ENCODE measurements at regions not wholly inside any gene's neighbourhood (a gene's known extent, or its start where the extent isn't known, plus 50 kb on each side); places are given as distances from the start of the nearest gene placed in this dataset.

DNA sequence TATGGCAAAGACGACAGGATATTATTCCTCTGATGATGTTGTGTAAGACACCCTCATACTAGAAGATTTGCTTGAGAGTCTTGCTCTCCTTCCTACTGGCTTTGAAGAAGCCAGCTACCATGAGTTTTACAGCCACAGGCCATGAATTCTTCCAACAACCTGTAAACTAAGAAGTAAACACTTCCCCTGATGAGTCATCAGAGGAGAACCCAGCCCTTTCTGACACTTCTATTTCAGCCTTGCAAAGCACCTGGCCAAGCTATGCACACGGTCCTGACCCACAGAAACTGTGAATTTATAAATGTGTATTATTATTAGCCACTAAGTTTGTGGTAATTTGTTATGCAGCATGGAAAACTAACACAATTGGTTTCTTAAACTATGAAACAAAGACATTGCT is 288.8 kb upstream of the ADAMTSL1 start:
- TF ChIP-seq POLR2A (IDR thresholded peaks at IDR 0.05) (no peak), POLR2AphosphoS5 (IDR thresholded peaks at IDR 0.05) (no peak)
- TF ChIP-seq, protein P1, sequence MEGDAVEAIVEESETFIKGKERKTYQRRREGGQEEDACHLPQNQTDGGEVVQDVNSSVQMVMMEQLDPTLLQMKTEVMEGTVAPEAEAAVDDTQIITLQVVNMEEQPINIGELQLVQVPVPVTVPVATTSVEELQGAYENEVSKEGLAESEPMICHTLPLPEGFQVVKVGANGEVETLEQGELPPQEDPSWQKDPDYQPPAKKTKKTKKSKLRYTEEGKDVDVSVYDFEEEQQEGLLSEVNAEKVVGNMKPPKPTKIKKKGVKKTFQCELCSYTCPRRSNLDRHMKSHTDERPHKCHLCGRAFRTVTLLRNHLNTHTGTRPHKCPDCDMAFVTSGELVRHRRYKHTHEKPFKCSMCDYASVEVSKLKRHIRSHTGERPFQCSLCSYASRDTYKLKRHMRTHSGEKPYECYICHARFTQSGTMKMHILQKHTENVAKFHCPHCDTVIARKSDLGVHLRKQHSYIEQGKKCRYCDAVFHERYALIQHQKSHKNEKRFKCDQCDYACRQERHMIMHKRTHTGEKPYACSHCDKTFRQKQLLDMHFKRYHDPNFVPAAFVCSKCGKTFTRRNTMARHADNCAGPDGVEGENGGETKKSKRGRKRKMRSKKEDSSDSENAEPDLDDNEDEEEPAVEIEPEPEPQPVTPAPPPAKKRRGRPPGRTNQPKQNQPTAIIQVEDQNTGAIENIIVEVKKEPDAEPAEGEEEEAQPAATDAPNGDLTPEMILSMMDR (IDR thresholded peaks at IDR 0.05): no peak
- H3K36me3 ChIP-seq: no peaks in the 10 kb centered on the region
- no peak for DNase-seq (ENCODE audit: low spot score)
- no peak overlapping the region for H3K27ac ChIP-seq
- WGBS: 72% methylated on average over 2 of the region's 2 CpGs
- no peaks in the 10 kb centered on the region for H3K27me3 ChIP-seq (replicated peaks; ENCODE audit: insufficient read depth)
- H3K4me3 ChIP-seq: no peak overlapping the region
- H3K4me1 ChIP-seq (replicated peaks): no peaks in the 10 kb centered on the region
- intact Hi-C loops (cut with DNase I): no loop called here
- H3K9me3 ChIP-seq: no peaks in the 10 kb centered on the region

- Histone ChIP-seq H3K4me3 (no peak overlapping the region), H3K27ac (no peak overlapping the region), H3K4me1 (replicated peaks) (no peaks in the 10 kb centered on the region), H3K36me3 (no peaks in the 10 kb centered on the region), H3K9me3 (no peaks in the 10 kb centered on the region), H3K27me3 (replicated peaks; ENCODE audit: insufficient read depth) (no peaks in the 10 kb centered on the region)
- intact Hi-C loops (cut with DNase I): no loop called here
- no peak for DNase-seq (ENCODE audit: low spot score)
- WGBS: 69% methylated on average over 4 of the region's 4 CpGs
- TF ChIP-seq POLR2AphosphoS5 (IDR thresholded peaks at IDR 0.05) (no peak), POLR2A (IDR thresholded peaks at IDR 0.05) (no peak)
- TF ChIP-seq, protein P1 (IDR thresholded peaks at IDR 0.05): no peak
These were observed 285.0 kb upstream of the ADAMTSL1 start for GRCh38 chr9:18188971-18189370.

- H3K4me1 ChIP-seq (replicated peaks): no peaks in the 10 kb centered on the region
- no peak for DNase-seq (ENCODE audit: low spot score)
- TF ChIP-seq POLR2AphosphoS5 (IDR thresholded peaks at IDR 0.05) (no peak), POLR2A (IDR thresholded peaks at IDR 0.05) (no peak)
- TF ChIP-seq, protein P1 (IDR thresholded peaks at IDR 0.05): no peak
- no peaks in the 10 kb centered on the region for H3K36me3 ChIP-seq
- no peaks in the 10 kb centered on the region for H3K27me3 ChIP-seq (replicated peaks; ENCODE audit: insufficient read depth)
- H3K9me3 ChIP-seq: no peaks in the 10 kb centered on the region
- 51% methylated on average over 3 of the region's 3 CpGs for WGBS
- intact Hi-C loops (cut with DNase I): no loop called here
- no peak overlapping the region for H3K4me3 ChIP-seq
- no peak overlapping the region for H3K27ac ChIP-seq
These were observed 283.9 kb upstream of the ADAMTSL1 start for GRCh38 chr9:18189871-18190670.

DNA sequence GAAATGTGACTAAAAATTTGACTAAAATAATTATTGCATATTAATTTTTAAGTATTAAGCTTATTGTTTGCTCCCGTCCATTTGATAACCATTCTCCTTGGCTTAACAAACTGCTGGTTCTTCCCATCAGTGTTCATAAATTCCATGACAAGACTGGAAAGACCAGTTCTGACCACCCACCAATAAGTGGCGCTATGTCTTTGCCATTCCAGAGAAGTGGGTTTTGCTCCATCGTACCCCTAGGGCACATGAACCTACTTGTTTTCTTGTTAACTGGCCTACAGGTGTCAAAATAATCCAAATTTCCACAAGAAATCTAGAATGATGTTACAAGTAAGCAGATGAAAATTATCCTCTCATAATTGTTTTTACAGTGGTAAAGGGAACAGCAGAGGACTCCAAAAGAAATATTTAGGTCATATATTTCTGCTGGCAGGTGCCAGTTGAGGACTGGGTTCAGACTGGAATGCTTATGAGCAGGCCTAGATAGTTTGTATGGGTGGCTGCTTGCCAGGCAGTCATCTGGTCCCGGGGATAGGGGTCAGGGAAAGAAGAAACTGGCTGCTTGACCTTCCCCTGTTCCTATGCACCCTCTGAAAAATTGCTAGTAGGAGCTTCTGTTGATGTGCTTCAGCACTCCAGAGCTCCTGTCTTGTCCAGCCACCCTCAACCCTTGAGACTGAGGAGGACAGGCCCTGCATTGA is 283.1 kb upstream of the ADAMTSL1 start:
- Histone ChIP-seq H3K36me3 (no peaks in the 10 kb centered on the region), H3K27ac (no peak overlapping the region), H3K4me1 (replicated peaks) (no peaks in the 10 kb centered on the region), H3K27me3 (replicated peaks; ENCODE audit: insufficient read depth) (no peaks in the 10 kb centered on the region), H3K4me3 (no peak overlapping the region), H3K9me3 (no peaks in the 10 kb centered on the region)
- intact Hi-C loops (cut with DNase I): no loop called here
- 74% methylated on average over 4 of the region's 4 CpGs for WGBS
- TF ChIP-seq, protein P1 (IDR thresholded peaks at IDR 0.05): no peak
- TF ChIP-seq POLR2AphosphoS5 (IDR thresholded peaks at IDR 0.05) (no peak), POLR2A (IDR thresholded peaks at IDR 0.05) (no peak)
- no peak for DNase-seq (ENCODE audit: low spot score)

All from prostate gland (tissue), 2 donors.